Common myeloid progenitor, CD34-positive (primary cell): ENCODE measurements at regions not wholly inside any gene's neighbourhood (a gene's known extent, or its start where the extent isn't known, plus 50 kb on each side); places are given as distances from the start of the nearest gene placed in this dataset.

Source experiments
- CTCF ChIA-PET: fragments of 350-600 bp; sonication (Branson Sonifier 250); formaldehyde crosslinking; loops from one replicate; lab custom pipeline; 2021; ENCODE audit warnings: antibody characterized with exemption; lab: Charles Lee
- POLR2A ChIA-PET: fragments of 350-600 bp; sonication (Branson Sonifier 250); formaldehyde crosslinking; loops from one replicate; lab custom pipeline; 2021; ENCODE audit warnings: antibody characterized with exemption; lab: Charles Lee
- DNase-seq, 3 donors: peaks; one replicate each; pipeline versions ENCODE4 v3.0.0 to v3.0.0-alpha.2; 2013
- H3K27ac ChIP-seq, 2 experiments: 1 replicate in 1 of 2; 2 replicates in 1 of 2; pipeline ENCODE4 v1.7.0; 2013; ENCODE audit warnings: inconsistent platforms in 2 of 2, low read length in 2 of 2, mild to moderate bottlenecking in 2 of 2, low read depth in 1 of 2, moderate library complexity in 1 of 2; ENCODE audit not compliant: severe bottlenecking in 2 of 2, insufficient read depth in 1 of 2, poor library complexity in 1 of 2
- H3K27me3 ChIP-seq, 5 experiments: replicated peaks in 2 of 5; 1 replicate in 3 of 5; 2 replicates in 2 of 5; pipeline versions ENCODE4 v1.6.1 to v1.7.0; 2013; ENCODE audit warnings: low read length in 4 of 5, mild to moderate bottlenecking in 2 of 5, moderate library complexity in 2 of 5, inconsistent platforms in 1 of 5; ENCODE audit not compliant: insufficient read depth in 5 of 5, control insufficient read depth in 4 of 5
- H3K36me3 ChIP-seq, 4 experiments: 1 replicate in 2 of 4; 2 replicates in 2 of 4; pipeline versions ENCODE4 v1.6.1 to v1.7.0; 2013; ENCODE audit warnings: low read length in 3 of 4, control low read depth in 1 of 4, mild to moderate bottlenecking in 1 of 4; ENCODE audit not compliant: control insufficient read depth in 4 of 4, insufficient read depth in 4 of 4
- H3K4me1 ChIP-seq, 4 experiments: 1 replicate in 3 of 4; 2 replicates in 1 of 4; pipeline versions ENCODE4 v1.6.1 to v1.7.1; 2013; ENCODE audit warnings: low read length in 3 of 4, mild to moderate bottlenecking in 3 of 4, control low read depth in 1 of 4, inconsistent platforms in 1 of 4, moderate library complexity in 1 of 4; ENCODE audit not compliant: control insufficient read depth in 4 of 4, insufficient read depth in 4 of 4; ENCODE audit errors: control extremely low read depth in 1 of 4
- H3K4me3 ChIP-seq, 7 experiments: 1 replicate in 4 of 7; 2 replicates in 3 of 7; pipeline versions ENCODE4 v1.5.1 to v1.7.0; 2013; ENCODE audit warnings: mild to moderate bottlenecking in 7 of 7, low read length in 6 of 7, moderate library complexity in 6 of 7, inconsistent platforms in 2 of 7, low read depth in 2 of 7, control low read depth in 1 of 7; ENCODE audit not compliant: insufficient read depth in 4 of 7, control insufficient read depth in 1 of 7; ENCODE audit errors: extremely low read depth in 1 of 7
- H3K9me3 ChIP-seq, 5 experiments: 1 replicate in 4 of 5; 2 replicates in 1 of 5; pipeline versions ENCODE4 v1.6.1 to v1.7.1; 2013; ENCODE audit warnings: low read length in 4 of 5, mild to moderate bottlenecking in 2 of 5, inconsistent platforms in 1 of 5, low read depth in 1 of 5, moderate library complexity in 1 of 5; ENCODE audit not compliant: control insufficient read depth in 4 of 5, insufficient read depth in 2 of 5; ENCODE audit errors: control extremely low read depth in 1 of 5
- WGBS: methylation state at CpG from one replicate; pipeline ENCODE4 v1.1.5; 2013; ENCODE audit not compliant: insufficient coverage; 5-methylcytosine and 5-hydroxymethylcytosine counted together

GRCh38 chr17:54028986-54029580, 206.4 kb downstream of the KIF2B start:
- no peaks in the 10 kb centered on the region for H3K4me1 ChIP-seq

GRCh38 chr17:54029986-54030385, 207.3 kb downstream of the KIF2B start:
- ChIA-PET POLR2A (no interaction called here), CTCF (no interaction called here)
- Histone ChIP-seq H3K27me3 (no peaks in the 10 kb centered on the region), H3K27ac (no peak overlapping the region), H3K36me3 (no peaks in the 10 kb centered on the region), H3K4me3 (no peak overlapping the region), H3K4me1 (no peaks in the 10 kb centered on the region), H3K9me3 (no peaks in the 10 kb centered on the region)
- no peak for DNase-seq
- 97% methylated on average over 4 of the region's 5 CpGs for WGBS

More at GRCh38 chr17:54028986-54029580, 206.4 kb downstream of the KIF2B start:
- H3K36me3 ChIP-seq = no peaks in the 10 kb centered on the region
- ChIA-PET CTCF (no interaction called here), POLR2A (no interaction called here)
- H3K27ac ChIP-seq = no peak overlapping the region
- DNase-seq = no peak
- no peaks in the 10 kb centered on the region for H3K27me3 ChIP-seq
- H3K4me3 ChIP-seq = no peak overlapping the region
- no peaks in the 10 kb centered on the region for H3K9me3 ChIP-seq

GRCh38 chr17:54046570-54046969, 223.8 kb downstream of the KIF2B start:
- Histone ChIP-seq H3K36me3 (no peaks in the 10 kb centered on the region), H3K9me3 (peaks cover 0 to 10% (median 6%) of the 10 kb centered on the region in 5 experiments), H3K27ac (no peak overlapping the region), H3K27me3 (no peaks in the 10 kb centered on the region), H3K4me1 (no peaks in the 10 kb centered on the region), H3K4me3 (no peak overlapping the region)
- POLR2A ChIA-PET = no interaction called here
- DNase-seq = no peak
- WGBS = no CpG with 5 or more reads among the region's 1 CpG
- CTCF ChIA-PET = no interaction called here

- POLR2A ChIA-PET = no interaction called here
- Histone ChIP-seq H3K9me3 (no peaks in the 10 kb centered on the region), H3K27ac (no peak overlapping the region), H3K27me3 (no peaks in the 10 kb centered on the region), H3K4me1 (no peaks in the 10 kb centered on the region), H3K36me3 (no peaks in the 10 kb centered on the region), H3K4me3 (no peak overlapping the region)
- no peak for DNase-seq
- CTCF ChIA-PET = no interaction called here
- WGBS = no CpG with 5 or more reads among the region's 1 CpG
Measured at GRCh38 chr17:54063639-54064038, 240.9 kb downstream of the KIF2B start.

DNA sequence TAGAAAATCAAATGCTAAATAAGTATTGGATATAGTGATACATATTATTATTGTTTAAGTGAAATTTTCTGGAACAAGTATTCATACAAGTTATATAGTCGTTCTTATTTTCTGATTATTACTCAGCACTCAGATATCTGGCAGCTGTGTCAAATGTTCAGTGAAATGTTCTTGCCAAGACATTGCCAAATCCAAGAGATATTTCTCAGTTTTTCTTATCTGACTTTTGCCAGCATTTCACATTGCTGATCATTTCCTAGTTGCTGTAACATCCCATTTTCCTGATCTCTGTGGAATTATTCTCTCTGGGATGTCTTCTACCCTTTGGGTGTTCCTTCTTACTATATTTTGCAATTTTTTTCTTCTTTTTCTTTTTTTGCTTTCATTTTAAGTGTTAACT, 262.3 kb downstream of the KIF2B start:
- peaks cover 0 to 3% (median 0%) of the 10 kb centered on the region in 5 experiments for H3K9me3 ChIP-seq
- H3K4me3 ChIP-seq = no peak overlapping the region
- no peaks in the 10 kb centered on the region for H3K4me1 ChIP-seq
- ChIA-PET POLR2A (no interaction called here), CTCF (no interaction called here)
- DNase-seq = no peak
- no peaks in the 10 kb centered on the region for H3K36me3 ChIP-seq
- H3K27me3 ChIP-seq = no peaks in the 10 kb centered on the region
- WGBS = no CpG with 5 or more reads among the region's 1 CpG
- H3K27ac ChIP-seq = no peak overlapping the region

DNA sequence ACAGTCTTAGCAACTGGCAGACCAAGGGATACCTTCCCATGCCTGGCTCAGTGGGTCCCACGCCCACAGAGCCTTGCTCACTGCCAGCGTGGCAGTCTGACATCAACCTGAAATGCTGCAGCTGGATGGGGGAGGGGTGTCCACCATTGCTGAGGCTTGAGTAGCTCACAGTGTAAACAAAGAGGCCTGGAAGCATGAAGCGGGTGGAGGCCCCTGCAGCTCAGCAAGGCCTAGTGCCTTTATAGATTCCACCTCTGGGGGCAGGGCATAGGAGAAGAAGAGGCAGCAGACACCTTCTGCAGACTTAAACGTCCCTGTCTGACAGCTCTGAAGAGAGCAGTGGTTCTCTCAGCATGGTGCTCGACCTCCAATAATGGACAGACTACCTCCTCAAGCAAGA, 263.2 kb downstream of the KIF2B start:
- Histone ChIP-seq H3K27ac (no peak overlapping the region), H3K36me3 (no peaks in the 10 kb centered on the region), H3K4me3 (no peak overlapping the region), H3K27me3 (no peaks in the 10 kb centered on the region), H3K9me3 (peaks cover 0 to 3% (median 0%) of the 10 kb centered on the region in 5 experiments), H3K4me1 (no peaks in the 10 kb centered on the region)
- ChIA-PET POLR2A (no interaction called here), CTCF (no interaction called here)
- 64% methylated on average over 3 of the region's 5 CpGs for WGBS
- DNase-seq = no peak

- no peaks in the 10 kb centered on the region for H3K36me3 ChIP-seq
- ChIA-PET POLR2A (no interaction called here), CTCF (no interaction called here)
- H3K27ac ChIP-seq = no peak overlapping the region
- H3K4me3 ChIP-seq = no peak overlapping the region
- DNase-seq = no peak
- no peaks in the 10 kb centered on the region for H3K27me3 ChIP-seq
- no peaks in the 10 kb centered on the region for H3K9me3 ChIP-seq
- H3K4me1 ChIP-seq = no peaks in the 10 kb centered on the region
Measured at GRCh38 chr17:54096216-54096615, 273.5 kb downstream of the KIF2B start.
